ENCODE measurements at regions not wholly inside any gene's neighbourhood (a gene's known extent, or its start where the extent isn't known, plus 50 kb on each side); places are given as distances from the start of the nearest gene placed in this dataset.
A peak's percentile ranks its signal among the peaks of the same experiment; 100 is the strongest.
"Not testable (repeated sequence)": the region's sequence is repeated elsewhere in the genome, so short reads cannot be mapped to it uniquely, and the experiment has no call there.

- DNase-seq (ENCODE audit: low read depth, low spot score) = no peak
These were observed 50.7 kb upstream of the TAC4 start for GRCh38 chr17:49898366-49899190.

GRCh38 chr17:49899191-49899485 lies 51.3 kb upstream of the TAC4 start:
- DNase-seq (ENCODE audit: low read depth, low spot score) = no peak

- no peak for DNase-seq (ENCODE audit: low read depth, low spot score)
These were observed 51.7 kb upstream of the TAC4 start for GRCh38 chr17:49899588-49899987.

GRCh38 chr17:49900801-49901200 lies 52.9 kb upstream of the TAC4 start:
- DNase-seq (ENCODE audit: low read depth, low spot score) = not testable (repeated sequence)

GRCh38 chr17:49901460-49902331 lies 53.8 kb upstream of the TAC4 start:
- peak; percentile 47 for DNase-seq (ENCODE audit: low read depth, low spot score)

GRCh38 chr17:49903523-49903922 lies 55.7 kb upstream of the TAC4 start:
- DNase-seq (ENCODE audit: low read depth, low spot score) = no peak

GRCh38 chr17:49904893-49905292 lies 57.0 kb upstream of the TAC4 start:
- no peak for DNase-seq (ENCODE audit: low read depth, low spot score)

- DNase-seq (ENCODE audit: low read depth, low spot score) = no peak
These were observed 58.8 kb upstream of the TAC4 start for GRCh38 chr17:49906531-49907136.

GRCh38 chr17:49907279-49907678 lies 59.4 kb upstream of the TAC4 start:
- no peak for DNase-seq (ENCODE audit: low read depth, low spot score)

GRCh38 chr17:49908782-49909714 lies 59.9 kb upstream of the DLX4 start:
- DNase-seq (ENCODE audit: low read depth, low spot score) = no peak

- no peak for DNase-seq (ENCODE audit: low read depth, low spot score)
These were observed 58.7 kb upstream of the DLX4 start for GRCh38 chr17:49910094-49910857.

GRCh38 chr17:49910858-49911204 lies 58.2 kb upstream of the DLX4 start:
- no peak for DNase-seq (ENCODE audit: low read depth, low spot score)

GRCh38 chr17:49911719-49912118 lies 57.3 kb upstream of the DLX4 start:
- no peak for DNase-seq (ENCODE audit: low read depth, low spot score)

GRCh38 chr17:49913226-49914095 lies 55.5 kb upstream of the DLX4 start:
- DNase-seq (ENCODE audit: low read depth, low spot score) = peak; percentile 65

GRCh38 chr17:49914096-49914490 lies 54.9 kb upstream of the DLX4 start:
- no peak for DNase-seq (ENCODE audit: low read depth, low spot score)

GRCh38 chr17:49914664-49915063 lies 54.3 kb upstream of the DLX4 start:
- no peak for DNase-seq (ENCODE audit: low read depth, low spot score)

- no peak for DNase-seq (ENCODE audit: low read depth, low spot score)
These were observed 53.7 kb upstream of the DLX4 start for GRCh38 chr17:49915260-49915659.

- no peak for DNase-seq (ENCODE audit: low read depth, low spot score)
These were observed 53.3 kb upstream of the DLX4 start for GRCh38 chr17:49915670-49916069.

- no peak for DNase-seq (ENCODE audit: low read depth, low spot score)
These were observed 52.0 kb upstream of the DLX4 start for GRCh38 chr17:49916854-49917515.

Measured in astrocyte of the hippocampus (primary cell).